ENCODE measurements at regions not wholly inside any gene's neighbourhood (a gene's known extent, or its start where the extent isn't known, plus 50 kb on each side); places are given as distances from the start of the nearest gene placed in this dataset.

GRCh38 chr13:84137292-84137691 lies 255.0 kb upstream of the SLITRK1 start (continued):
- TF ChIP-seq ZBTB33 (IDR thresholded peaks at IDR 0.05) (no peak), GABPA (IDR thresholded peaks at IDR 0.05; ENCODE audit: low read depth) (no peak), SIX5 (IDR thresholded peaks at IDR 0.05; ENCODE audit: low read depth, low read length, severe bottlenecking) (no peak), CEBPZ (IDR thresholded peaks at IDR 0.05; ENCODE audit: low read depth, low read length) (no peak), RUNX3 (IDR thresholded peaks at IDR 0.05; ENCODE audit: low read length) (peak; percentile 62; the same call in 1 of the 2 replicates), MLLT1 (IDR thresholded peaks at IDR 0.05) (0 out of 2 replicates have a peak, but pooled peaks have one; percentile 20), RAD51 (IDR thresholded peaks at IDR 0.05) (no peak), MTA2 (IDR thresholded peaks at IDR 0.05; ENCODE audit: low read depth) (peak; percentile 56; the same call in 1 of the 2 replicates), ZNF207 (IDR thresholded peaks at IDR 0.05; ENCODE audit: borderline replicate concordance) (no peak), ZNF274 (IDR thresholded peaks at IDR 0.05; ENCODE audit: insufficient read depth, insufficient read length) (no peak), RCOR1 (conservative IDR thresholded peaks at IDR 0.05; ENCODE audit: low read depth, low read length) (no peak), BCL3 (IDR thresholded peaks at IDR 0.05; ENCODE audit: borderline replicate concordance, insufficient read depth, low read depth, low read length, poor library complexity, severe bottlenecking) (no peak), ELK1 (IDR thresholded peaks at IDR 0.05; ENCODE audit: low read depth, low read length) (no peak), STAT1 (conservative IDR thresholded peaks at IDR 0.05) (no peak), POU2F2 (IDR thresholded peaks at IDR 0.05; ENCODE audit: borderline replicate concordance, low read depth, low read length) (0 out of 3 replicates have a peak, but pooled peaks have one; percentile 16), DPF2 (IDR thresholded peaks at IDR 0.05) (no peak), BACH1 (IDR thresholded peaks at IDR 0.05; ENCODE audit: borderline replicate concordance) (no peak), KLF5 (IDR thresholded peaks at IDR 0.05; ENCODE audit: partially characterized antibody) (no peak), FOXK2 (IDR thresholded peaks at IDR 0.05) (no peak), PAX8 (IDR thresholded peaks at IDR 0.05) (no peak), WRNIP1 (IDR thresholded peaks at IDR 0.05; ENCODE audit: borderline replicate concordance, low read depth, low read length) (no peak), RAD21 (IDR thresholded peaks at IDR 0.05; ENCODE audit: insufficient read depth, low read depth, low read length) (no peak), FOXM1 (IDR thresholded peaks at IDR 0.05; ENCODE audit: low read depth, low read length) (no peak), ZBED1 (IDR thresholded peaks at IDR 0.05; ENCODE audit: borderline replicate concordance) (no peak)
